NCI-H446 treated with DMSO at 0.1 percent for 48 hours (cell line): ENCODE measurements at regions not wholly inside any gene's neighbourhood (a gene's known extent, or its start where the extent isn't known, plus 50 kb on each side); places are given as distances from the start of the nearest gene placed in this dataset.
"Not testable (repeated sequence)": the region's sequence is repeated elsewhere in the genome, so short reads cannot be mapped to it uniquely, and the experiment has no call there.

ENCODE experiments used
- DNase-seq: peaks from one replicate; lab custom pipeline; 2025; lab: John Stamatoyannopoulos, UW

GRCh38 chr2:8606649-8607550 lies 75.0 kb upstream of the ID2 start:
- no peak for DNase-seq

- DNase-seq = no peak
These were observed 74.2 kb upstream of the ID2 start for GRCh38 chr2:8607606-8608005.

DNA sequence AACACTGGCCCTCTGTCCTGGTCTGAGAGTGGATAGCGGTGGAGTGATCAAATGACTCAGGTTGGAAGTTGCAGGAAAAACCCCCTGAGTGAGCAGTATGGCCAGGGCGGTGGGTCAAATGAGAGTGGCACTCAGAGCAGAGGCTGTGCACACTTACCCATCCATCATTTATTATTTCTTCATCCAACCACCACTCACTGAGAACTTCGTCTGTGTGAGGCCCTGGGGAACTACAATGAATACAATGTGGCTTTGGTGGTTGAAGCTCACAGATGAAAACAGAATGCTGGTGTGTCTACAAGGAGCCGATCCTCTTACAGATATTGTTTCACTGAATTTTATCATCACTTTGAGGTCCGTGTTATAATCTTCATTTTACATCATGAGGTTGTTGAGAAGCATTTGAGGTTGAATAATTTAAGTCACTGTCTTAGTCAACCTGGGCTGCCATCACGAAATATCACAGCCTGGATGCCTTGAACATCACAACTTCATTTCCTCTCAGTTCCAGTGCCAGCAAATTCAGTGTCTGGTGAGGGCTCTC lies 73.4 kb upstream of the ID2 start:
- no peak for DNase-seq

- DNase-seq = no peak
These were observed 72.5 kb upstream of the ID2 start for GRCh38 chr2:8609357-8609811.

- not testable (repeated sequence) for DNase-seq
These were observed 71.1 kb upstream of the ID2 start for GRCh38 chr2:8610775-8611174.

DNA sequence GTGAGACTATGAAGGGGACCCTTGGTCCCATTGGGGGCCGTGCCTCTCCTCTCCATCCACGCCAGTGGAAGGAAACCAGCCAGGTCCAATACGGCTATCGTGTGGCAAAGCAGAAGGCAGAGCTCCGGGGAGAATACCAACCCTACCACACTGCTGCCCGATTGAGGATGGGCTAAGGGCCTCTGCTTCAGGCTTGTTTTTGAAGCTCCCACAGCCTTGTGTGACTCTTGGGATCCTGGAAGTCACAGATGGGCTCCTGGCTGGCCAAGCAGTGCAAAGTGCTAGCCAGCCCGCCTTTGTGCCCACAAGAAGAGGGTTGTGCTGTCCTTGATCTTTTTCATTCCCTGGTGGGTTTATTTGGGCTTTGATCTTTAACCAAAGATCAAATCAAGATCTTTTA lies 70.6 kb upstream of the ID2 start:
- no peak for DNase-seq

DNA sequence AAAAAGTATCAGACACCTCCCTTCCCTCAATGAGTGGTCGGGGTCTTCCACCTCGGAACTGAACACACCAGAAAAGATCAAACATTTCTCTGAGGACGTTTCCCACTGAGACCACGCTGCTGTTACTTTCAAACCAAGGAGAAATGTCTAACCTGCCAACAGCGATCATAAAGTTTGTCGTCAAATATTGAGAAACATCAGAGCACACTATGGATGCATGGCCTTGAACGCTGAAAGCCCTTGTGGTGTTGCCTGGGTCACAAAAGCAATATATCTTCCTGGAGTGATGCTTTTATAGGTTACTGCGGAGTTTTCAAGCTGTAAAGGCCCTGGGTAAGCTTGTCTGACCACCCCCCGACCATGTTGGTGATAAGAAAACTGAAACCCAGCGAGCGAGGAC lies 70.2 kb upstream of the ID2 start:
- DNase-seq = no peak

- DNase-seq = no peak
These were observed 69.1 kb upstream of the ID2 start for GRCh38 chr2:8612734-8613179.

GRCh38 chr2:8613207-8613999 lies 68.5 kb upstream of the ID2 start:
- DNase-seq = not testable (repeated sequence)

GRCh38 chr2:8614646-8615045 lies 67.2 kb upstream of the ID2 start:
- no peak for DNase-seq

- no peak for DNase-seq
These were observed 66.6 kb upstream of the ID2 start for GRCh38 chr2:8615252-8615575.

GRCh38 chr2:8615576-8616281 lies 66.1 kb upstream of the ID2 start:
- DNase-seq = no peak

DNA sequence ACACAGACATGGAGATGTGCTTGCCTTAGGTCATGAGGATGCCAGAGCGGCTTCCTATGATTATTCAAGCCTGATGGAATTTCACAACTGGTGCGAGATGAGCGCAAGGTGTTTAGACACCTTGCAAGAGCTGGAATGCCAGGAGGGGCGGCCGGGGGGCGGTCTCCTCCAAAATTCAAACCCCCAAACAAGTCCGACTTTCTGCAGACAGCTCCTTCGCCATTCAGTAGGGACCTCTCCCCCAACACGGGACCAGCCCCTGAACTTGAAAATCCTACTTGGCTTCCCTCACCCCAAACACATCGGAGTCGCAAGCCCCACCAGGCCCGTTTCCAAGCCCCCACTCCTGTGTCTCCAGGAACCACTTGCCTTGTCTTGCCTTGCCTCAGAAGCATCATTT lies 64.8 kb upstream of the ID2 start:
- DNase-seq = no peak

DNA sequence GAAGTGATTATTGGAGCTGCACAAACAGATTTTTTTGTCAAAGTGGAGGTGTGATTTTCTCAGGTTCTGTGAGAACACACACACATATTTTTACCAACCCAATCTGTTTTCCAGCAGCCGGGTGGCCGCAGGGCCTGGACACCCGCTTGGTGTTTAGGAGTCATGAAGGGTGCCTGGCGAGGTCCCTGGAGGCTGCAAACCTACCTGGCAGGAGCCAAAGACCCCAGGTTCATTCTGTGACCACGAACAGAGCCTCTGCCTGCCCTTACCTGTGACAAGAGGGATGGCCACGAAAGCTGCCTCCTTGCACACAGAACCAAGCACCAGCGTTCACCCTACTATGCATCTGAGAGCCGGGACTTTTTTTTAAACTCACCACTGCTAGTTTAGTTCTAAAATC lies 64.3 kb upstream of the ID2 start:
- no peak for DNase-seq

DNA sequence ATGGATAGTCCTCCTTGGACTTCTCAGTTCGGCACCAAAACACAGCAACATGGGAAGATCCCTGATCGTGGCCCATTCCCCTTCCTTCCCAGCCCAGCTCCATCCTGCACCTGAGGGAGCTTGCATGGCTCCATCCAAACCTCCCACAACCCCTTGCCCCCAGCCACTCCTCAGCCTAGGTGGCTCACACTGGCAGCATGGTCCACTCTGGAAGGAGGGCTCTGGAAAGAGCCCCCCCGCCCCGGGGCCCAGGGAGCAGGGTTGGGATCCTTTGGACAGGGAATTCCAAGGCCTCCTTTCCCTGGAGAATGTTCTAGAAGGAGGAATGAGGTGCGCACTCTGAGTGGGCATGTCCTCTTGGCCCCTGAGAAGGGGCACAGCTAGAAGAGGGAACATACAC lies 62.8 kb upstream of the ID2 start:
- no peak for DNase-seq

DNA sequence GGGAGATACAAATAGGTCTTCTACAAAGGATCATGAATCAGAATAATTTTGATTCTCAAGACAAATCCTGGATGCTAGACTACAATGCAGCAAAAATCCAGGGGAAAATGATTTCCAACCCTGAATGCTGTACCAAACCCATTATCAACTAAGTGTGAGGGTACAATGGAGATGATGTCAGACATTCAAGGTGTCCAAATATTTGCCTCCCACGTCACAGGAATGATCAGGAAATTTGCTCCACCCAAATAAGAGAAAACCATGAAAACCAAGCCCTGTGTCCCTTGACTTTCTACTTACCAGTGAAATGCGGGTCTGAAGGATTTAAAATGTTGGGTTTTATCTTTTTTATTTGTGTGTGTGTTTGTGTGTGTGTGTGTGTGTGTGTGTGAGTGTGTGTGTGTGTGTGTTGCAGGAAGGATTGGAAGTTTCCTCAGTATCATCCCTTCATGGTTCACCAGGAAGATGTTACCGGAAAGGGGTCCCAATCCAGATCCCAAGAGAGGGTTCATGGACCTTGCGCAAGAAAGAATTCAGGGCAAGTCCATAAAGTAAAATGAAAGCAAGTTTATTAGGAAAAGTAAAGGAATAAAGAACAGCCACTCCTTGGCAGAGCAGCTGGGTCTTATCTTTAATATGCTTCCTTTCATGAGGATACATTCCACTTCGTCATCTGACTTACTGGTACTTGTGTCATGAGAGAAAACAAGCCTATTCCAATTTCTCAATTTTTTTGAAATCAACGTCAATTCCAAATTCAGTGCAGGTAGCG lies 61.1 kb upstream of the ID2 start:
- no peak for DNase-seq

DNA sequence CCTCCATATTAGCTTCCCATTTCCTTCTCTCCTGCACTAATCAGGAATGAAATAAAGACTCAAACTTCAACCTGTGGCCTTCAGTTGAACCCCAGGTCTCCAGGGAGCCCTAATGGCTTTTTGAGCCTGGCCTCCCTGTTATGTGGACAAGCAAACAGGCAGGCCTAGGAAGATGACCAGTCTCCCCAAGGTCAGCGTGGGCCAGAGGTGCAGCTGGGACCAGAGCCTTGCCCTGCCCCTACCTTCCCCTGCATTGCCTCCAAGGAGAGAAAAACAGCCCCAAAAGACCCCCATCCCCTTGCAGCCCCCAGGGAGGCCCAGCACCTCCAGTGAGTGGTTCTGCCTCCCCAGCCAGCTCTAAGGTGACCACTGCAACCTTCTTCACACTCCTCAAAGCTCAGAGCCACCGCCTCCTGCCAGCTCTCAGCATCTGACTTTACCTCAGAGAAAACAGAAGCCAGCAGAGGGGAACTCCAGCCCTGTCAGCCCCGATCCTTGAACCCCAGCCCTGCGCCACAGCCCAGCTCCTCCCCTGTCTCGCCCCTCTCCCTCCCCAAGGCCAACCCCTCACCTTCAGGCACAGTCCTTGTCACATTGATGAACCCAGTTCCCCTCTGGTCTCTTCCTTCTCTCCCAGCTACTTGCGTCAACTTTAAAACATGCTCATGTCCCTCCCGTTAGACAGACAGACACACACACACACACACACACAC lies 59.5 kb upstream of the ID2 start:
- DNase-seq = no peak

GRCh38 chr2:8622924-8623465 lies 58.9 kb upstream of the ID2 start:
- DNase-seq = no peak

DNA sequence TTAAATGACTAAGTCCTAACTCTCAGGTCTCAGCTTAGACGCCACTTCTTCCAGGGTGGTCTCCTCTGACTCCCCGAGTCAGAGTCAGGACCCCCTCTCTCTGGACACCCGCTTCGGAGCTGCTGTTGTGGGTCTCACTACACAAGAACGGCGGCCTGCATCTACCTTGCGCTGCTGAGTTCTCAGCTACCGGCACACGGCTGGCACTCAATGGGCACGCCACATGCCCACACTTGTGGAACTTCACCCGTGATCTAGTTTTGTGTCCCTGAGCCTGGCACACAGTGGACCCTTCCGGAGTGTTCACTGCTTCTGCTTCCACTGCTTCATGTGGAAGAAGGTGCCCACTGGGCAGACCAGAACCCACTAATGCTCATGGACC lies 58.3 kb upstream of the ID2 start:
- no peak for DNase-seq

GRCh38 chr2:8623958-8624591 lies 57.8 kb upstream of the ID2 start:
- DNase-seq = no peak
